ENCODE measurements at regions not wholly inside any gene's neighbourhood (a gene's known extent, or its start where the extent isn't known, plus 50 kb on each side); places are given as distances from the start of the nearest gene placed in this dataset.
"Not testable (repeated sequence)": the region's sequence is repeated elsewhere in the genome, so short reads cannot be mapped to it uniquely, and the experiment has no call there.

GRCh38 chr6:51299621-51300380 lies 481.1 kb downstream of the TFAP2B start:
- no peaks in the 10 kb centered on the region for H3K36me3 Mint-ChIP-seq (ENCODE audit: low read depth)
- no peaks in the 10 kb centered on the region for H3K9me3 Mint-ChIP-seq
- H3K4me1 Mint-ChIP-seq (ENCODE audit: low read depth) = no peaks in the 10 kb centered on the region
- H3K27me3 Mint-ChIP-seq (ENCODE audit: low read depth) = no peaks in the 10 kb centered on the region
- no peak for DNase-seq (ENCODE audit: low spot score)
- H3K4me3 Mint-ChIP-seq = no peak overlapping the region
- H3K27ac Mint-ChIP-seq = no peak overlapping the region

GRCh38 chr6:51300510-51300909 lies 481.8 kb downstream of the TFAP2B start:
- no peaks in the 10 kb centered on the region for H3K9me3 Mint-ChIP-seq
- no peak overlapping the region for H3K4me3 Mint-ChIP-seq
- DNase-seq (ENCODE audit: low spot score) = no peak
- H3K4me1 Mint-ChIP-seq (ENCODE audit: low read depth) = no peaks in the 10 kb centered on the region
- H3K27ac Mint-ChIP-seq = no peak overlapping the region
- H3K27me3 Mint-ChIP-seq (ENCODE audit: low read depth) = no peaks in the 10 kb centered on the region
- H3K36me3 Mint-ChIP-seq (ENCODE audit: low read depth) = no peaks in the 10 kb centered on the region

- H3K27me3 Mint-ChIP-seq (ENCODE audit: low read depth) = no peaks in the 10 kb centered on the region
- no peak overlapping the region for H3K4me3 Mint-ChIP-seq
- H3K27ac Mint-ChIP-seq = no peak overlapping the region
Measured at GRCh38 chr6:51301962-51302361, 483.3 kb downstream of the TFAP2B start.

GRCh38 chr6:51302431-51302830 lies 483.8 kb downstream of the TFAP2B start:
- H3K27me3 Mint-ChIP-seq (ENCODE audit: low read depth) = no peaks in the 10 kb centered on the region
- H3K4me1 Mint-ChIP-seq (ENCODE audit: low read depth) = no peaks in the 10 kb centered on the region
- no peak overlapping the region for H3K27ac Mint-ChIP-seq
- no peaks in the 10 kb centered on the region for H3K36me3 Mint-ChIP-seq (ENCODE audit: low read depth)
- no peak for DNase-seq (ENCODE audit: low spot score)
- H3K9me3 Mint-ChIP-seq = no peaks in the 10 kb centered on the region
- no peak overlapping the region for H3K4me3 Mint-ChIP-seq

More at GRCh38 chr6:51301962-51302361, 483.3 kb downstream of the TFAP2B start:
- no peak for DNase-seq (ENCODE audit: low spot score)
- Mint-ChIP-seq H3K9me3 (no peaks in the 10 kb centered on the region), H3K36me3 (ENCODE audit: low read depth) (no peaks in the 10 kb centered on the region), H3K4me1 (ENCODE audit: low read depth) (no peaks in the 10 kb centered on the region)

- no peaks in the 10 kb centered on the region for H3K9me3 Mint-ChIP-seq
- H3K27ac Mint-ChIP-seq = peak overlapping the region; percentile 55
- H3K4me3 Mint-ChIP-seq = no peak overlapping the region
- no peak for DNase-seq (ENCODE audit: low spot score)
- H3K27me3 Mint-ChIP-seq (ENCODE audit: low read depth) = no peaks in the 10 kb centered on the region
- no peaks in the 10 kb centered on the region for H3K36me3 Mint-ChIP-seq (ENCODE audit: low read depth)
- H3K4me1 Mint-ChIP-seq (ENCODE audit: low read depth) = no peaks in the 10 kb centered on the region
Measured at GRCh38 chr6:51303338-51303737, 484.7 kb downstream of the TFAP2B start.

GRCh38 chr6:51314965-51315364 lies 496.3 kb downstream of the TFAP2B start:
- Mint-ChIP-seq H3K9me3 (no peaks in the 10 kb centered on the region), H3K4me1 (ENCODE audit: low read depth) (no peaks in the 10 kb centered on the region), H3K4me3 (no peak overlapping the region), H3K36me3 (ENCODE audit: low read depth) (no peaks in the 10 kb centered on the region), H3K27ac (no peak overlapping the region), H3K27me3 (ENCODE audit: low read depth) (no peaks in the 10 kb centered on the region)
- DNase-seq (ENCODE audit: low spot score) = no peak

- Mint-ChIP-seq H3K27ac (no peak overlapping the region), H3K4me1 (ENCODE audit: low read depth) (no peaks in the 10 kb centered on the region), H3K9me3 (no peaks in the 10 kb centered on the region), H3K36me3 (ENCODE audit: low read depth) (no peaks in the 10 kb centered on the region), H3K27me3 (ENCODE audit: low read depth) (no peaks in the 10 kb centered on the region), H3K4me3 (no peak overlapping the region)
- no peak for DNase-seq (ENCODE audit: low spot score)
Measured at GRCh38 chr6:51318674-51319073, 500.0 kb downstream of the TFAP2B start.

GRCh38 chr6:51321477-51321876 lies 502.8 kb downstream of the TFAP2B start:
- H3K9me3 Mint-ChIP-seq; H3K4me1 Mint-ChIP-seq (ENCODE audit: low read depth); H3K27ac Mint-ChIP-seq; DNase-seq (ENCODE audit: low spot score); H3K4me3 Mint-ChIP-seq; H3K36me3 Mint-ChIP-seq (ENCODE audit: low read depth); H3K27me3 Mint-ChIP-seq (ENCODE audit: low read depth): not testable (repeated sequence)

GRCh38 chr6:51322505-51322904 lies 503.8 kb downstream of the TFAP2B start:
- H3K36me3 Mint-ChIP-seq (ENCODE audit: low read depth) = no peaks in the 10 kb centered on the region
- H3K27me3 Mint-ChIP-seq (ENCODE audit: low read depth) = no peaks in the 10 kb centered on the region
- H3K4me1 Mint-ChIP-seq (ENCODE audit: low read depth) = no peaks in the 10 kb centered on the region
- H3K27ac Mint-ChIP-seq = no peak overlapping the region
- H3K9me3 Mint-ChIP-seq = no peaks in the 10 kb centered on the region
- no peak for DNase-seq (ENCODE audit: low spot score)
- H3K4me3 Mint-ChIP-seq = no peak overlapping the region

- H3K4me3 Mint-ChIP-seq = no peak overlapping the region
- H3K9me3 Mint-ChIP-seq = no peaks in the 10 kb centered on the region
- H3K4me1 Mint-ChIP-seq (ENCODE audit: low read depth) = no peaks in the 10 kb centered on the region
- no peak for DNase-seq (ENCODE audit: low spot score)
- H3K27ac Mint-ChIP-seq = no peak overlapping the region
- H3K27me3 Mint-ChIP-seq (ENCODE audit: low read depth) = no peaks in the 10 kb centered on the region
- no peaks in the 10 kb centered on the region for H3K36me3 Mint-ChIP-seq (ENCODE audit: low read depth)
Measured at GRCh38 chr6:51323056-51323455, 504.4 kb downstream of the TFAP2B start.

- Mint-ChIP-seq H3K4me1 (ENCODE audit: low read depth) (no peaks in the 10 kb centered on the region), H3K9me3 (no peaks in the 10 kb centered on the region), H3K36me3 (ENCODE audit: low read depth) (no peaks in the 10 kb centered on the region), H3K27me3 (ENCODE audit: low read depth) (no peaks in the 10 kb centered on the region), H3K27ac (no peak overlapping the region), H3K4me3 (no peak overlapping the region)
- no peak for DNase-seq (ENCODE audit: low spot score)
Measured at GRCh38 chr6:51330971-51331370, 512.3 kb downstream of the TFAP2B start.

- peaks cover 4% of the 10 kb centered on the region for H3K9me3 Mint-ChIP-seq
- H3K27ac Mint-ChIP-seq = no peak overlapping the region
- H3K4me3 Mint-ChIP-seq = no peak overlapping the region
- no peaks in the 10 kb centered on the region for H3K36me3 Mint-ChIP-seq (ENCODE audit: low read depth)
- DNase-seq (ENCODE audit: low spot score) = no peak
- no peaks in the 10 kb centered on the region for H3K4me1 Mint-ChIP-seq (ENCODE audit: low read depth)
- no peaks in the 10 kb centered on the region for H3K27me3 Mint-ChIP-seq (ENCODE audit: low read depth)
Measured at GRCh38 chr6:51335543-51335942, 516.9 kb downstream of the TFAP2B start.

GRCh38 chr6:51336185-51336584 lies 517.5 kb downstream of the TFAP2B start:
- no peak overlapping the region for H3K4me3 Mint-ChIP-seq
- no peak overlapping the region for H3K27ac Mint-ChIP-seq
- H3K9me3 Mint-ChIP-seq = peaks cover 4% of the 10 kb centered on the region
- no peak for DNase-seq (ENCODE audit: low spot score)
- H3K4me1 Mint-ChIP-seq (ENCODE audit: low read depth) = no peaks in the 10 kb centered on the region
- H3K36me3 Mint-ChIP-seq (ENCODE audit: low read depth) = no peaks in the 10 kb centered on the region
- no peaks in the 10 kb centered on the region for H3K27me3 Mint-ChIP-seq (ENCODE audit: low read depth)

- Mint-ChIP-seq H3K9me3 (peaks cover 4% of the 10 kb centered on the region), H3K36me3 (ENCODE audit: low read depth) (no peaks in the 10 kb centered on the region), H3K4me3 (no peak overlapping the region), H3K4me1 (ENCODE audit: low read depth) (no peaks in the 10 kb centered on the region), H3K27ac (no peak overlapping the region), H3K27me3 (ENCODE audit: low read depth) (no peaks in the 10 kb centered on the region)
- DNase-seq (ENCODE audit: low spot score) = no peak
Measured at GRCh38 chr6:51337277-51337676, 518.6 kb downstream of the TFAP2B start.

- H3K9me3 Mint-ChIP-seq = peaks cover 4% of the 10 kb centered on the region
- no peaks in the 10 kb centered on the region for H3K27me3 Mint-ChIP-seq (ENCODE audit: low read depth)
- DNase-seq (ENCODE audit: low spot score) = no peak
- H3K27ac Mint-ChIP-seq = no peak overlapping the region
- H3K36me3 Mint-ChIP-seq (ENCODE audit: low read depth) = no peaks in the 10 kb centered on the region
- H3K4me3 Mint-ChIP-seq = no peak overlapping the region
- no peaks in the 10 kb centered on the region for H3K4me1 Mint-ChIP-seq (ENCODE audit: low read depth)
Measured at GRCh38 chr6:51339108-51339507, 520.4 kb downstream of the TFAP2B start.

Measured in T-helper 2 cell treated with Interferon-gamma antibody and Interleukin-4, amounts not matched to agents 5 μg/mL and 100 μg/mL, for 36 hours (primary cell).